GM18511 (cell line): ENCODE measurements at regions not wholly inside any gene's neighbourhood (a gene's known extent, or its start where the extent isn't known, plus 50 kb on each side); places are given as distances from the start of the nearest gene placed in this dataset.

Source experiments
- ATAC-seq: cut with Tn5 transposase; IDR thresholded peaks from one replicate; pipeline ENCODE4 v1.9.1; 2021; ENCODE audit warnings: mild to moderate bottlenecking, moderate library complexity; ENCODE audit not compliant: unreplicated experiment

DNA sequence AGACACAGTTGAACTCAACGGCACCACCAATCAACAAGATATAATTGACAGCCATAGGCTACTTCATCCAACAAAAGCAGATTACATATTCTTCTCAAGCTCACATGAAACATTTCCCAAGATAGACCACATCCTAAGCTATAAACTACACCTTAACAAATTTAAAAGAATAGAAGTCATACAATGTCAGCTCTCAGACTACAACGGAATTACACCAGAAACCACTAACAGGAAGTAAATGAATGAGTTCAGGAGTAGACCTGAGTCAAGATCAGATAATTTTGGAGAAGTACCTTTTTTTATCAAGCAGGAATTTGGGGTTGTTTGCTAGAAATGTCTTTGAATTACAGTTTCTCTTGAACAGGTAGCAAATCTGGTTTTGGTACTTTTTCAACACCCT, 237.8 kb downstream of the TBX18 start:
- ATAC-seq = no peak

DNA sequence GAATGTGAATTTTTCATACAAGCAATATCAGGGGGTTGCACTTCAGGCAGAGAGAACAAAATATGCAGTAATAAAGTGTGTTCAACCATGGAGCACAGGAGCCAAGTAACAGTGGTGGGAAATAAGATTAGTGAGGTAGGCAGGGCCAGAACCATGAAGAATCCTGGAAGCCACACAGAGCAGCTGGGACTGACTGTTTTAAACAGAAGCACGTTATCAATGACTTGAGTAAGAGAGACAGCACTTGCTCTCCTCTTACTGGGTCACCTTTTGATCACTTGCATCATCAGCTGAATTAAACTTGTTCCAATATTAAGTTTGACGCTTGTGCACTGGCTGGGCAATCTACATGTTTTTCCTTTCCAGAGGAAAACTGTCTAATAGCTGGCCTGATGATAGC, 238.5 kb downstream of the TBX18 start:
- no peak for ATAC-seq

DNA sequence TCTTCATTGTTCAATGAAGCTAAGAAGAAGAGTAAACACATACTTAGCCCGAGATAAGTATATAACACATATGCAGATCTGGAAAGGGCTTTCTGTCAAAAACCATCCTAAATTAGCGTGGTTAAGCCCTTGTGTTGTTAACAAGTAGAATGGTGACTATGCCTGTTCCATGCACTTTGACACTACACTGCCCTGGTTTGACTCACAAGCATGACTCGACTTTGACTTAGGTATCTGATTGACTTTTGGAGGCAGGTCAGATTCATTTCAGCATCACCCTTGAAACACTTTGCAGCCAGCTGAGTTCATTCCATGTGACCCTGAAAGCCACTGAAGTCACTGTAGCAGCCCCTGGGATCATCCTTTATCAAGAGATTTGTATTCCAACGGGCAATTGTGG, 239.8 kb downstream of the TBX18 start:
- ATAC-seq = no peak

DNA sequence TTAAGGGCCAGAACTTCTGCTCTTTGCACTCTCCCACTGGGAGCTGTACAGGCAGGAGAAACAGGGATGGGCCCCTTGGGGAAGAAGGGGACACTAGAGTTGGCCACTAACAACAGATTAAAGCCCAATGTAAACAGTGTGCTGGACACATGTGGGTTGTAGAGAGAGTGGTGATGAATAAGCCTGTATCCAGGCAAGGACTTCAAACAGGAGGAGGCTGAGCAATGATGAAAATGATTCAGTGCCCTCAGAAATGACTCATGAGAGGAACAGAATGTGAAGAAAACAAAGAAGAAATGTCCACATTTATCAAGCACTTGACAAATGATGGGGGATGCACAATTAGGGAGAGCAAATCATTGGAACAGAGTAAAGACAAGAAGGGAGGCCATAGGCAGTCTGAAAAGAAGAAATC, 242.3 kb downstream of the TBX18 start:
- no peak for ATAC-seq

DNA sequence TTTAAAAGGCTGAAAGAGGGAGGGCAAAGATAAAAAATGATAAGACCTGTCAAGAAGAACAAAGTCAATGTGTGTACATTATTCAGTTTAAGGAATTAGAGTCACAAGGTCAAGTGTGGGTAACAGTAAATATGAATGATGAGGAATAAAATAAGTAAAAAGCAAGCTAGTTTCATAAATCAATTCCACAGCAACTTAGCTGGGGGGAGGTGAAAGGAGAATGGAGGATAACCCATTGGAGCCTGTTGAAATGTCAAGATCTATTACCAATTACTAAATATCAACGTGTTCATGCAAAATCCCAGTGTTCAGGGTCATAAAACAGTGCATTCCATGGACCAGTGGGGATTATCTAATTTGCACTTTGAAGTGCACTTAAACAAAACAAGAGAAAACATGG, 242.9 kb downstream of the TBX18 start:
- no peak for ATAC-seq

DNA sequence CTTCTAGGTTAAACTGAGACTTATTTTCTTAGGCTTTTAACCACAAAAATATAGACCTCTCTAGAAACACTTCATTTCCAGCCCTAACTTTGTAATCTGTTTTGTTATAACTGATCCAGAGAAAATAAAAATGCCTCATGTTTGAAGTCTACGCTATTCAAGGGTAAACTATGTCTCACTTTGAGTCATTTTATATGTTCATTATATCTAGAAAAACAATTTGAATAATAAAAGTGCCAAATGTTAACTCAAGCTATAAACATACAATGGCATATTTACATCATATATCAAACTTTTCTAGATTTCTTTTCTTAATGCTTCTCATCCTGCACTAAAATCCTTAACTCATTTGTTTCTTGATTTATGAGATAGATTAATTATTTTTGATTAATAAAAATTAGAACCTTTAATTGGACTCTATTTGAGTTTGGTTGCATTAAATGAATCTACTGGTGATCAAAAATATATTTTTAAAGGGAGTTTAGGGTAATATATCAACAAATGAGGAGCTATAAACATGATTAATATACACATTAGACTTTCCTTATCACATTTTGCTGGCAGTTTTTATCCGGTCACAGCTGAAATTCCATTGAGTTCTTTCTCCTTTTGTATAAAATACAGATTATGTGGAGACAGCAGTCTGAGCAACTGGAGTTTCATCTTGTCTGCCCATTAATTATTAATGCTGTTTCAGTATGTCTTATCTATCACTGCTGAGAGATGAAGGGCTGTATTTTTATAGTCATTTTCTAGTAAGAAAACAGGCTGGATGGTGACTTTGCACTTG, 246.5 kb downstream of the TBX18 start:
- no peak for ATAC-seq

DNA sequence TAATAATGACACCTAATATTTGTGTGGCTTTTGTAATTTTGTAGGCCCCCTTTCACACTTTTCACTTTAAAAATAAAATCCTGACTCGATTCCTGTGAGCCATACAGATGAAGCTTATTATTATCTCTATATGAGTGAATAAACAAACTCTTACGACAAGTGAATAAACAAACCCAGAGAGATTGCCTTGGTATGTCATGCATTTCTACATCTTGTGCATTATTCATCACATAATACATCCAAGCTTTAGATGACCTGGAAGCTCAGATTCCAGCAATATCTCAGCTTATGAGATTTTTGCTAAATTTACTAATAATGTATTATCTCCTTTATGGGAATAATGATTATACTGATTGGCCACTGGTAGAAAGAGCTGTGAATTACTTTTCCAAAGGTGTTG, 248.2 kb downstream of the TBX18 start:
- ATAC-seq = no peak

DNA sequence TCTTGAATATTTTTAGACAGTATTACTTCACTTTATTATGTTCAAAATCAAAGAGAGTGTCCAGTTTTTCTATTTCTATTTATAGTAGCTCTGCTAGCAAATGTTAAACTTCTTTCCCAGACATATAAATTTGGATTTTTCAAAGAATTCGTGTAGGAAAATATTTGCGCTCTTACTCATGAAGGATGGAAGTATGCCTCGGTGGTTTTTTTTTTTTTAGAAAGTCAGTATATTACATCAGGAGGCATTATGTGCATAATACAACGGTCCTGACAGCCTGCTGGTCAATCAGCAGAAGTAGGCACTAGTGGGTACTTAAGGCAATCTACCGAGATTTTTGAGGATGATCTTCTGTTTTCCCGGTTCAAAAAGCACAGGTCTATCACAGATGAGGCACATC, 249.3 kb downstream of the TBX18 start:
- ATAC-seq = no peak

DNA sequence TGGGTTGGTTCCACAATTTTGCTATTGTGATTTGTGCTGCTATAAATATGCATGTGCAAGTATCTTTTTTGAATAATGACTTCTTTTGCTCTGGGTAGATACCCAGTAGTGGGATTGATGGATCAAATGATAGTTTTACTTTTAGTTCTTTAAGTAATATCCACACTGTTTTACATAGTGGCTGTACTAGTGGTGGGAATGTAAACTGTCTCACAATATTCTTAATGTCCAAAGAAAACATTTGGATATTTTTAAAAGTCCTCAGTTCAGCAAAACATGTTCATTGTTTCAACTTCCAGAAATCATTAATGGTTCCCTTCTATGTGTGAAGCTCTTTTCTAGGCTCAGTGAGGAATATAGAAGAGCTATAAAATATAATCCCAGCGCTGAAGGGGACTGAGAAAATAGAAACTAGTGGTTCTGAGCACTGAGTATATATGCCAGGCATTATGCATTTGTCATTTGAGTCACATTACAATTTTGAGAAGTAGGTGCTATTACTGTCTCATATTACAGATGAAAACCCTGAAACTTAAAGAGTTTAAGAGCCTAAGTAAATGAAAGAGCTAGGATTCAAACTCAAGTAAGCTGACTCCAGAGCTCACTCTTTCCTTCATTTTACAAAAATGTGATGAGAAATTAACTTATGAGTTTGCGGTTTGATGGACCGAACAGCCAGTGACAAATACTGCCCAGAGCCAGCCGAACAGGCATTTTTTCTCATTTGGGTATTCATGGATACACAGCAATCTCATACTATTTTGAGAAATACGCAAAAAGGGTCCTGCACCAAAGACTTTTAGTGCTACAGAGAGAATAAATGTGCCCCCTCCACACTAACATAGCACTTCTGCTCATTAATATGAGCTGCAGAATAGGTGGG, 250.1 kb downstream of the TBX18 start:
- ATAC-seq = no peak

DNA sequence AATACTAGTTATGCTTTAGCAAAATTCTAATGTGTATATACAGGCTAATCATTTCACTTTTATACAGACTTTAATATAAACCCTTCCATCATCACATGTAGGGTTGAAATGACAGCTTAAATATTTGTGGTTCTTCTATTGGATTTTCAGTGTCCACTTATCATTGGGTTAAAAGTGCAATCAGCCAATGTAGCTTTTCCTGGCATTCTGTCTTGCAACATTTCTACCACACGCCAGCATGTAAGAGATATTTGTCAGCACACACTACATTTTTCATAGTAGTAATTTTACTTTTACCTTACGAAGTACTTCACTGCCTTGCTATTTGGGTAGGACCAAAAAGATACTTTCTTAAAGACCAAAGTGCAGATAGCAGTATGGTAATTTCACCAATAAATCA, 252.0 kb downstream of the TBX18 start:
- ATAC-seq = no peak

DNA sequence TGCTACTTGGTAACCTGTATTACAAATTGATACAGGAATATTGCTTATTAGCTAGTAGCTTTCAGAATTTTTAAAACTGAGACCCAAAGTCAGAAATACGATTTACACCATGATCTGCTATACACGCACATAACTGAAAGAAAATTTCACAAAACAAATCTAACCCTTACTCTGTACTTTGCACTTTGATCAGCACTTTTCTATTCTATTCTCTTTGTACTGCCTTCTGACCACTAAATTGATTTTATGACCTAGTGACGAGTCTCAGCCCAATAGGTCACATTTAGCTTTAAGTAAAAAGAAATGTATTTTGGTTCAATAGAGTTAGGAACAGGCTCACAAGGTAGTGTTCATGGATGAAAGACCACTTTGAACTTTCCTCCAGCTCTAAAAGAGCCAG, 252.5 kb downstream of the TBX18 start:
- ATAC-seq = no peak

DNA sequence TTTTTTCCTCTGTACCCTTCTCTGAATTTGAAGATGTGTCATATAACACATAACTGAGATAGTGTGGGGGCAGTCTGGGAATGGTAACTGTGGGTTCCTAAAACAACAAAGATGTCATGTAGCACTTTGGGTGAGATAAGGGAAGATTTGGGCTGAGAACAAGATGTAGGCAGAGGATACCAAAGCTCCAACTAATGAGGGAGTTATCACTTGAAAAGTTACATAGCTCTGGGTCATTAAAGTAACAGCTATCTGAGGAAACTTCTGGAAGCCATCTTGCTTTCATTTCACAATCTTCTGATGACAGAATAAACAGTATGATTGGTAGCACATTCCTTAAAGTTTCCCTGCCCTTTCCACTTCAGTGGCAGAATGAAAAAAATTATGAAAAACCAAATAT, 255.4 kb downstream of the TBX18 start:
- no peak for ATAC-seq

DNA sequence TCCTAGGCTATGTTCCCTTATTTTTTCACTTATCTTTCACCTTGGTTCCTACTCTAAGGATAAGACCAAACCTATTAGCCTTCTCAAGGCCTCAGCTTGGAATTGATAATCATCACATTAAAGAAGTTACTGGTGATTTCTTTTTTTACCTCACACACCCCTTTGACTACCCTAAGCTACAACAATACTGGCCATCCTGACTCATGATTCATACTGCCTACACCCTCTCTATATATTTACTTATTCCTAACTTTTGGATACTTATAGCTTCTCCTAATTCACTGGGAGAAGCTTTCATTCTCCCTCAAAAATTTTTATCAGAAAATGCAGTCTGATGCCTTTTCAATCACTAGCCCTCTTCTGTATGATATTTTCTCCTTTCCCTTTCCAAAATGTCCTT, 256.1 kb downstream of the TBX18 start:
- no peak for ATAC-seq

DNA sequence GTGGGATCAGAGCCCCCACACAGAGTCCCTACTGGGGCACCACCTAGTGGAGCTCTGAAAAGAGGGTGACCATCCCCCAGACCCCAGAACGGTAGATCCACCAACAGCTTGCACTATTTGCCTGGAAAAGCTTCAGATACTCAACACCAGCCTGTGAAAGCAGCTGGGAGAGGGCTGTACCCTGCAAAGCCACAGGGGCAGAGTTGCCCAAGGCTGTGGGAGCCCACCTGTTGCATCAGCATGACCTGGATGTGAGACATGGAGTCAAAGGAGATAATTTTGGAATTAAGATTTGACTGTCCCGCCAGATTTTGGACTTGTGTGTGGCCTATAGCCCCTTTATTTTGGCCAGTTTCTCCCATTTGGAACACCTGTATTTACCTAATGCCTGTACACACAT, 260.4 kb downstream of the TBX18 start:
- no peak for ATAC-seq

DNA sequence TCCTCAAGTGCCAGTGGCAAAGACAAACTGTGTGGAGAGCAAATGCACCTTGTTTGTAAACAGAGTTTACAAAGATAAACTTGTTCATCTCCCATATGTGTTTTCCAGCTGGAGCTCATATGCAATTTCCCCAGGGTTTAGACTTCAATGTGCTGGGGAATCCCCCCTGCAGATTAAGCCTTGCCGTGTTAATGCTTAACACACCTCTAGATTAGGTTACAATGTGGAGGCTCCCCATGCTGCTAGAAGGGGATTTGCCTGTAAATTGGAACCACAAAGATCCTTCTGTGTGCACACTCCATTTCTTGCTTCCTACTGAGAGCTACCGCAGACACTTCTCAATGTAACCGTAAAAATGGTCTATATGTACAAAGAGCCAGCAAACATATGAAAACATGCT, 263.1 kb downstream of the TBX18 start:
- ATAC-seq = no peak

DNA sequence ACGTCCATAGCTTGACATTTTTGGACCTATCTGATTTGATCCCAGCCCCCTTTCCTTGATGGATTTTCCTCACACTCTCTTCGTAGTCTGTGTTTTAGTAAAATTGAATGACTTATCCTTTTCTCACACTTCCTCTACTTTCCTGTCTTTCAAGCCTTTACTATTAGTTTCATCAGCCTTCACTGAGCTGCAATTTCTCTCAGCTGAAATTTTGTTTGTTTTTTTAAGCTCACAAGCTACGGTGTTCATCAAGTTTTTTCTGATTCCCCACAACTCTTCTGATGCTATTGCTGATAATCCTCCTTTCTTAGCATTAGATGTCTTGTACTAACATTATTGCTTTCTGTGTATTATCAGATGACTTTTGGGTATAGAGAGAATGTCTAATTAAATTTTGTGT, 263.7 kb downstream of the TBX18 start:
- no peak for ATAC-seq

DNA sequence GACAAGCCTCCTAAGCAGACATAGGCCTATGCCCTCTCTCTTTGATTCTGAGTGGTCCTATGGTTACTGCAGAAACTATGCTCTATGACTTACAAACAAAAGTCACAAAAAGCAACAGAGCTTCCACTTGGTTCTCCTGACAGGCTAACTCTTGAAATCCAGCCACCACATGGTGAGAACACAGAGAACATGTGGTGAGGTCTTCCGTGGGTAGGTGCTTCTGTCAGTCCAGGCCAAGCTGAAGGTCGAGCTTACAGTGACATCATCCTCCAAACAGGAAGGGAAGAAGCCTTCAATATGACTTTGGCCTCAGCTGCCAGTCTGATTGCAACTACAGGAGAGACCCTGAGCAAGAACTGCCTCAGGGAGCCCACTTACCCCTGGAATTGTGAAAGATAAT, 265.5 kb downstream of the TBX18 start:
- ATAC-seq = no peak

DNA sequence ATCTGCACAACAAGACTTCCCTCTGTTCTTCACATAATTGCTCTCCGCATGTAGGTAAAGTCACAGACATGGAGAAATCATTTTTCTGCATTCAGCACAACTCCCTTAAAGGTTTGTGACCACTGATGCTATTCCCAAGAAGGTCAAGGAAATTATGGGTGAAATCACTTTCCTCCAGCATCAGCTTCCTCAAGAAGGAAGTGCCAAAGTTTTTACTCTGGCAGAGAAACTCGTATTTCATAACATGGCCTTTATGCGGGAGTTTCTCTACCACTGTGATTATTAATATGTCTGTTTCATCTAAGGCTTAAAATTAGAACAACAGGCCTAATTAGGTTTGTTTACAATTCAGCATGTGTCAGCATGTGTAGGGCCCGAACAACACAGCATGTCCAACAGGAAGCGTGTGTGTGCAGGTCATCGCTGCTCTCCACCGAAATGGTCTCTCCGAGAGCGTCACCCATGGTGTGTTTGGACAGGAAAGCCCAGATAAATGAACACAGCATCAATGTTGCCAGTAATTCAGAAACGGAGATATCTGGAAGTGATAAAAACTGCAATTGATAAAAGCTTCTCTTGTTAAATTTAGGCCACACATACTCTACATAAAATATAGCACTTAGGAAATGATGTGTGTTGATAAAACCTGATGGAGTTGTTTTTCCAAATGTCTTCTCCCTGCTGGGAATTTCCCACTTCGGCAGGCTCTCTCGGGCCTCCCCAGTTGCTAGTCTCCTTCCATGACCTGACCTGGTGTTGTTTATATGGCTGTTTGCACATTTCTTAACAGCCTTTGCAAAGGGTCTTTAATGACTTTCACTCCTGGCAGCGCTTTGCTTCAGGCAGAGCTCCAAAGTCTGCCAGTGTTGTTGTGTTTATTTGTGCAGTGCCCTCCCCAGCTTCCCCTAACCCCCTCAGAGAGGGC, 265.1 kb upstream of the CEP162 start:
- ATAC-seq = no peak

DNA sequence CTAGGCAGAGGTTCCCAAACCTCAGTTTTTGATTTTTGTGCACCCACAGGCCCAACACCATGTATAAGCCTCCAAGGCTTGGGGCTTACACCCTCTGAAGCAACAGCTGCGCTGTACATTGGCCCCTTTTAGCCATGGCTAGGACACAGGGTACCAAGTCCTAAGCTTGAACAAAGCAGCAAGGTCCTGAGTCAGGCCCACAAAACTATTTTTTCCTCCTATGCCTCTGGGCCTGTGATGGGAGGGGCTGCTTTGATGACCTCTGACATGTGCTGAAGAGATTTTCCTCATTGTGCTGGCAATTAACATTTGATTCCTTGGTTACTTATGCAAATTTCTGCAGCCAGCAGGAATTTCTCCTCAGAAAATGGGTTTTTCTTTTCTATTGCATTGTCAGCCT, 262.2 kb upstream of the CEP162 start:
- no peak for ATAC-seq

DNA sequence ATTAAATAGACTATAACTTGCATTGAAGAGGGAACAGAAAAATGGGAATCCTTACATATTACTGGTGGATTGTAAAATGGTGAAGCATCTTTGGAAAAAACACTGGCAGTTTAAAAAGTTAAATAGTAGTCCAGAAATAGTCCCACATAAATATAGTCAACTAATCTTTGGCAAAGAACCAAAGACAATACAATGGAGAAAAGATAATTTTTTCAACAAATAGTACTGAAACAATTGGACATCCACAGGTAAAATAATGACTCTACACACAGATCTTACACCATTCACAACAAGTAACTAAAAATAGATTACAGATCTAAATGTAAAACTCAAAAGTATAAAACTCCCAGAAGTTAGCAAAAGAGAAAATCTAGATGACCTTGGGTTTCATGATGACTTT, 259.1 kb upstream of the CEP162 start:
- no peak for ATAC-seq

DNA sequence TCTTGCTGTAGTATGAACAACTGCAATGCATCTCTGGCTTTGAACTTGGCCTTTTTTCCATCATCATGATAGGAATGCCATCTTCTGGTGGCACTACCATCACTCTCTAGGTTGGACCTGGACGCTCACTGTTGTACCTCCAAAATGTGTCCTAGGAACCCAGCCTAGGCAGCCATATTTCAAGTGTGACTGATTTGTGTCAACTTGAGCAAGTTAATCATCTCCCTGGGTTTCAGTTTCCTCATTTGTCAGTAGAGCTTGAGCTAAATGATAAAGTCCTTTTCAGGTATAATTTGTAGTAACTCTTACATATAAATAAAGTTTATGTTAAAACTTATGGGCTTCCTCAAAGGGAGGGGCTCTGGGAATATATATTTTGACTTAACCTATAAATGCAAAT, 241.7 kb upstream of the CEP162 start:
- peak; percentile 72 for ATAC-seq
